GM18505 (cell line): ENCODE measurements at regions not wholly inside any gene's neighbourhood (a gene's known extent, or its start where the extent isn't known, plus 50 kb on each side); places are given as distances from the start of the nearest gene placed in this dataset.

Experiments
- ATAC-seq: cut with Tn5 transposase; IDR thresholded peaks from one replicate; pipeline ENCODE4 v1.9.1; 2021; ENCODE audit not compliant: unreplicated experiment
- POLR2A ChIP-seq: IDR thresholded peaks from 4 replicates; pipeline ENCODE4 v1.6.1; 2011; ENCODE audit warnings: borderline replicate concordance; ENCODE audit not compliant: insufficient read depth, insufficient read length; ENCODE audit errors: extremely low read depth

GRCh38 chr15:47975427-47975826, 145.4 kb upstream of the SLC24A5 start:
- no peak for TF ChIP-seq POLR2A
- no peak for ATAC-seq

DNA sequence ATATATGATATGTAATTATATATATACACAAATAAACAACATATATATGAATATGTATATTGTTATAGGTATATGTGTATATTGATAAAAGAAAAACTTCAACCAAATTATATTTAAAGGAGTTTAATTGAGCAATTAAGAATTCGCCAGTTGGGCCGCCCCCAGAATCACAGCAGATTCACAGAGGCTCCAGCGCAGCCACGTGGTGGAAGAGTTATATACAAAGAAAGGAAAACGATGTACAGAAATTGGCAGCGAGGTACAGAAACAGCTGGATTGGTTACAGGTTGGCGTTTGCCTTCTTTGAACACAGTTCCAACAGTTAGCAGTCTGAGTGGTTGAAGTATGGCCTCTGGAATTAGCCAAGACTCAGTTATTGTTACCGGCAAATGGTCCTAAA, 137.3 kb upstream of the SLC24A5 start:
- no peak for ATAC-seq
- no peak for TF ChIP-seq POLR2A

DNA sequence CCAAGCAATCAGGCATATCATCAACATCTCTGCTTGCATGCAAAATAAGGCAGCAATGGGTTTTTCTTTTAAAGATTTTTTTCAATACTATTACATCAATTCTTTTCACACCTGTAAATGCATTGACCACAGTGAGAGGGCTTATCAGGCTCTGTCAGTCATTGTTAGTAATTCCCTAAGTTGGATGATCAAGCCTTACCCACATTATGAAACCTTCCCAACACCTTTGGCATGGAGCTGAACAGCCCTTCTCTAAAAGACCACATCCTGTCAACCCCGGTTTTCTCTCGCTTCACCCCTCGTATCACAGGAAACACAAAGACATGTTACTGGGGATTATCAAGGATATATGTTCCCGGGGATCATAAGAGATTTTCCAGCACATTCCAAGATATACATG, 135.2 kb upstream of the SLC24A5 start:
- ATAC-seq = no peak

GRCh38 chr15:47987461-47987860, 133.3 kb upstream of the SLC24A5 start:
- no peak for TF ChIP-seq POLR2A
- no peak for ATAC-seq

More for the DNA sequence above, 135.2 kb upstream of the SLC24A5 start:
- TF ChIP-seq POLR2A = no peak

DNA sequence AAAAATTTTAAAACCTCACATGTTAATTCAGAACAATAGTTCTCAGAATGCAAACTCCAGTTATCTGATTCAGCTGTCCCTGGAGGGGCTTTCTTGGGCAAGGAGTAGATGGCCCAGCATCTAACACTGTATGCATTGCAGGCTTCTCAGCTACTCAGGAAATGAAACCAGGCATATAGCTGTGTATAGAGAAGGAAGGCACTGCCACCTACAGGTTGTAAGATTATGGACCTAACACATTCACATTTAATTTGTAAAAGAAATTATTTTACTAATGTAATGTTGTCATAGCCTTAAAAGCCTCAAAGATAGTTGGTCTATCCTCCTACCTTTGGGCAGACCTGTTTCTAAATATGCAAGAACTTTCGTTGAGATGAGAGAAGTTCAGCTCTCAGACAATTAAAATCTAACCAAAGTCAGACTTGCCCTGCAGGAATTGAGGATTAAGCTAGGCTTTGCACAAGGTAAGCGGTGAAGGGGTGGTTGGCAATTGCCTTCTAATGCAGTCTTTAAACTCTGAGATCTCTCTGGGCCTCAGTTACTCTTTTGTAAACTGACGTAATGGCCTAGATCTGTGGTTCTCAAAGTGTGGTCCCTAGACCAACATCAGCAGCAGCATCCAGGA, 132.8 kb upstream of the SLC24A5 start:
- peak; percentile 92 for ATAC-seq
- no peak for TF ChIP-seq POLR2A

DNA sequence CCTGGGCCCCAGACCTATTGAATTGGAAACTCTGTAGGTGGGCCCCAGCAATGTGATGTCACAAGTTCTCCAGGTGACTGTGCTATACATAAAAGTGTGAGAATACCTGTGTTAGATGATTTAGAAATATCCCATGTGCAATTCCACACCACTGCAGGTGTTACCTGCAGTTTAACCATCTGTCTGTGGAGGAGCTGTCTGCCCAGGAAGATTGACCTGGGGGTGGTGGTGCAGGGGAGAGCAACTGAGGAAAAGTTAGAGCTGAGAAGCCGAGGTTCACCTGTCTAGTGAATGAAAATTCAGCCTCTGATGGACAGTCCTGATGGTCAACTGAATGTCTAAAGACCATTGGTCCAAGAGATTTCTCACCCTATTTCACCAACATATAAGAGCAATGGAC, 132.2 kb upstream of the SLC24A5 start:
- TF ChIP-seq POLR2A = no peak
- ATAC-seq = no peak

GRCh38 chr15:47990821-47991220, 130.0 kb upstream of the SLC24A5 start:
- no peak for ATAC-seq
- no peak for TF ChIP-seq POLR2A

- TF ChIP-seq POLR2A = no peak
- ATAC-seq = no peak
Observed at GRCh38 chr15:47991357-47991756, 129.4 kb upstream of the SLC24A5 start.

- TF ChIP-seq POLR2A = no peak
- no peak for ATAC-seq
Observed at GRCh38 chr15:47993051-47993450, 127.7 kb upstream of the SLC24A5 start.

GRCh38 chr15:47997195-47998080, 123.4 kb upstream of the SLC24A5 start:
- TF ChIP-seq POLR2A = no peak
- no peak for ATAC-seq

DNA sequence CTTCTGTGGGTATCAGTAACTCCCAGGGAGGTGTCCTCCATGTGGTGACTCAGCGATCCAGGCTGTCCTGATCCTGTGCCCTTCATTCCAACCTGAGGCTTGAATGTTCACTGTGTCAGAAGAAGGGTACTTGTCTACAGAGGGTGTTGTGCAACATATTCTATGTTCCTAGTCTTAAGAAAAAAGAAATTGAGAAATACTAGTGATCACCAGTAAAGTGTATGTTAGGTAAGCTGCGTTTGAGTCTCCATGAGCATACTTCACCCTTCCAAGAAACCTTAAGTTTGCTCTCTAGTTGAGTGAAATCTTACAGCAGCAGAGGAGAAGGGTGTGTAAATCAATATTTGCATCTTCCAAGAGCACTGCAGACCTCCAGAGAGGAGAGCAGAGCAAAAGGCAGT, 122.2 kb upstream of the SLC24A5 start:
- no peak for TF ChIP-seq POLR2A
- ATAC-seq = no peak

DNA sequence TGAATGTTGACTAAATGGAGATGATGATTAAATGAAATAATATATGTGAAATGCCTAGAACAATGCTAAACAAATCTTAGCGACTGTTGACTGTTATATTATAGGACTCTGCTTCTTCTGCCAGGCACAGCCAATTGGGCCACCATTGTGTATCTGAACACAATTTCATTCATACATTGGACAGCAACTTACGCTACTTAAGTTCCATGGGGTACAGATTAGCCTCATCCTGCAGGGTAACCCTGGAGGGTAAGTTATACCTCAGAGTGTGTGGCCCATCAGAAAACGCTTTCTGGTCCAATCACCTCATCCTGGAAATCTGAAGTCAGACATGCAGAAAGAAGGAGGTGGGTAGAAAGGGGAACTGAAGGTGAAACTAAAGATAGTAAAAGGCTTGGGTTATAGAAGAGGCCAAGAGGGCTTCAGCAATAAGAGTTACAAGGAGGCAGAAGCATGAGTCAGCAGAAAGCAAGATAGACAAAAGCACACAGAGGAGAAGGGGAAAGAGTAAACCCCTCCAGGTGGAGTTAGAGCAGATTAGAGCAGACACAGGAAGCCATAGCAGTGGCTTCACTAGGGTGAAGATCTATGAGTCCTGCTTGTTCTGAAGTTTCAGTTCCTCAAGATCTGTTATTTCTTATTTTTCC, 119.3 kb upstream of the SLC24A5 start:
- ATAC-seq = peak; percentile 93
- no peak for TF ChIP-seq POLR2A

DNA sequence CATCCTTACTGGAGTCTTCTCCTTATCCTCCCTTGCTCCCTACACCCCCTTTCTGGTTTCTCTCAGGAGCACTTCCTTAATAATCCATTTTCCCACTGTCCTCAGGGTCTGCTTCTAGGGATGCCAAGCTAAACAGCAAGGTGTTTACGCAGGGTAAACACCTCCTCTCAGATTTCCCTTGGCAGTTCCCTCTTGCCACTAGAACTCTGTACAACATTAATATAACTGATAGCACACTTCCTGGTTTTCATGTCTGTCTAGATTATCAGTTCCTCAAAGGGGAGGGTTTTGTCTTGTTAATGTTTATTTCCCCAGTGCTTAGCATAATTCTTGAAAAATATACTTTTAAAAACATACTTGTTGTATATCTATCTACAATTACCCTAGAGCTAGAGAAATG, 118.0 kb upstream of the SLC24A5 start:
- ATAC-seq = no peak
- TF ChIP-seq POLR2A = no peak

- ATAC-seq = no peak
- no peak for TF ChIP-seq POLR2A
Observed at GRCh38 chr15:48003441-48003840, 117.3 kb upstream of the SLC24A5 start.
